ENCODE measurements at regions not wholly inside any gene's neighbourhood (a gene's known extent, or its start where the extent isn't known, plus 50 kb on each side); places are given as distances from the start of the nearest gene placed in this dataset.

- TF ChIP-seq, protein P1, sequence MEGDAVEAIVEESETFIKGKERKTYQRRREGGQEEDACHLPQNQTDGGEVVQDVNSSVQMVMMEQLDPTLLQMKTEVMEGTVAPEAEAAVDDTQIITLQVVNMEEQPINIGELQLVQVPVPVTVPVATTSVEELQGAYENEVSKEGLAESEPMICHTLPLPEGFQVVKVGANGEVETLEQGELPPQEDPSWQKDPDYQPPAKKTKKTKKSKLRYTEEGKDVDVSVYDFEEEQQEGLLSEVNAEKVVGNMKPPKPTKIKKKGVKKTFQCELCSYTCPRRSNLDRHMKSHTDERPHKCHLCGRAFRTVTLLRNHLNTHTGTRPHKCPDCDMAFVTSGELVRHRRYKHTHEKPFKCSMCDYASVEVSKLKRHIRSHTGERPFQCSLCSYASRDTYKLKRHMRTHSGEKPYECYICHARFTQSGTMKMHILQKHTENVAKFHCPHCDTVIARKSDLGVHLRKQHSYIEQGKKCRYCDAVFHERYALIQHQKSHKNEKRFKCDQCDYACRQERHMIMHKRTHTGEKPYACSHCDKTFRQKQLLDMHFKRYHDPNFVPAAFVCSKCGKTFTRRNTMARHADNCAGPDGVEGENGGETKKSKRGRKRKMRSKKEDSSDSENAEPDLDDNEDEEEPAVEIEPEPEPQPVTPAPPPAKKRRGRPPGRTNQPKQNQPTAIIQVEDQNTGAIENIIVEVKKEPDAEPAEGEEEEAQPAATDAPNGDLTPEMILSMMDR (IDR thresholded peaks at IDR 0.05; ENCODE audit: low read length, missing control alignments): no peak
- H3K4me3 ChIP-seq (replicated peaks; ENCODE audit: low read depth, low read length): no peak overlapping the region
- no peak for DNase-seq (ENCODE audit: low read depth)
Observed at GRCh38 chr17:79495665-79496064, 115.2 kb downstream of the RBFOX3 start.

- TF ChIP-seq, protein P1 (IDR thresholded peaks at IDR 0.05; ENCODE audit: low read length, missing control alignments): no peak
- DNase-seq (ENCODE audit: low read depth): no peak
- H3K4me3 ChIP-seq (replicated peaks; ENCODE audit: low read depth, low read length): no peak overlapping the region
Observed at GRCh38 chr17:79491006-79491405, 119.8 kb downstream of the RBFOX3 start.

GRCh38 chr17:79490530-79490929 is 120.3 kb downstream of the RBFOX3 start:
- no peak for DNase-seq (ENCODE audit: low read depth)
- no peak overlapping the region for H3K4me3 ChIP-seq (replicated peaks; ENCODE audit: low read depth, low read length)
- TF ChIP-seq, protein P1 (IDR thresholded peaks at IDR 0.05; ENCODE audit: low read length, missing control alignments): no peak

DNA sequence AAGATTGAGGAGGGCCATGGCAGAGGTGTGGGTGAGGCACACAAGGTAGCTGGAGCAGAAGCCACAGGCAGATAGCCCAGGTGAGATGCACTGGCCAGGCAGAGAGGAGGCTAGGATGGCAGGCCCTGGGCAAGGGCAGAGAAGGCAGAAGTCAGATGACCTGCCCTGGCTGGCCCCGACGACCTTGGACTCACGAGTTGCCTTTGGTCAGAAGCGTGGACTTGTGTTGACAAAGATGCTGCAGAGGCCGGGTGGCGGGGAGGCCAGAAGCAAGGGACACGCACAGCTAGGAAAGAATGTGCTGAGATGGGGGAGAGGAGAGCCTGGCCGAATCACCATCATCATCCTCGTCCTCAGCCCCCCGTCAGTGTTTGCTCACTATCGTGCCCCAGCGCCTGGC is 123.7 kb downstream of the RBFOX3 start:
- no peak for DNase-seq (ENCODE audit: low read depth)
- H3K4me3 ChIP-seq (replicated peaks; ENCODE audit: low read depth, low read length): no peak overlapping the region
- TF ChIP-seq, protein P1 (IDR thresholded peaks at IDR 0.05; ENCODE audit: low read length, missing control alignments): no peak

- no peak overlapping the region for H3K4me3 ChIP-seq (replicated peaks; ENCODE audit: low read depth, low read length)
- TF ChIP-seq, protein P1 (IDR thresholded peaks at IDR 0.05; ENCODE audit: low read length, missing control alignments): no peak
- no peak for DNase-seq (ENCODE audit: low read depth)
Observed at GRCh38 chr17:79485991-79486390, 124.9 kb downstream of the RBFOX3 start.

- DNase-seq (ENCODE audit: low read depth): no peak
- H3K4me3 ChIP-seq (replicated peaks; ENCODE audit: low read depth, low read length): no peak overlapping the region
- TF ChIP-seq, protein P1 (IDR thresholded peaks at IDR 0.05; ENCODE audit: low read length, missing control alignments): no peak
Observed at GRCh38 chr17:79485419-79485985, 125.3 kb downstream of the RBFOX3 start.

All from fibroblast of pulmonary artery (primary cell).